Breast epithelium (tissue), 4 donors: ENCODE measurements at regions not wholly inside any gene's neighbourhood (a gene's known extent, or its start where the extent isn't known, plus 50 kb on each side); places are given as distances from the start of the nearest gene placed in this dataset.

Experiments used
- DNase-seq, 2 donors: peaks; one replicate each; pipeline ENCODE4 v3.0.0-alpha.2; 2019; ENCODE audit warnings: low spot score in 2 of 2
- H3K27ac ChIP-seq, 2 donors: fragments of 200-600 bp; sonication (generic) in 1 of 2; one replicate each; pipeline ENCODE4 v1.5.1; 2016 to 2019; ENCODE audit warnings: mild to moderate bottlenecking in 1 of 2
- H3K27me3 ChIP-seq, 2 donors: fragments of 200-600 bp; sonication (generic) in 1 of 2; one replicate each; pipeline versions ENCODE4 v1.5.1 to v1.6.0; 2017 to 2019; ENCODE audit warnings: control low read depth in 1 of 2, mild to moderate bottlenecking in 1 of 2
- H3K36me3 ChIP-seq: fragments of 200-600 bp; one replicate; pipeline ENCODE4 v1.5.1; 2019
- H3K4me1 ChIP-seq, 2 donors: fragments of 200-600 bp; sonication (generic); one replicate each; pipeline ENCODE4 v1.5.1; 2016 to 2019; ENCODE audit warnings: control low read depth in 1 of 2
- H3K4me3 ChIP-seq, 3 donors: fragments of 200-600 bp; sonication (generic); 1 replicate in 2 of 3; 2 replicates in 1 of 3; pipeline ENCODE4 v1.5.1; 2016 to 2019; ENCODE audit warnings: mild to moderate bottlenecking in 3 of 3, moderate library complexity in 2 of 3
- H3K9me3 ChIP-seq, 2 donors: fragments of 200-600 bp; sonication (generic) in 1 of 2; one replicate each; pipeline ENCODE4 v1.5.1; 2016 to 2019; ENCODE audit warnings: control low read depth in 1 of 2
- POLR2A ChIP-seq: fragments of 450-650 bp; IDR thresholded peaks from one replicate; pipeline ENCODE4 v1.6.1; 2016; ENCODE audit warnings: antibody characterized with exemption, mild to moderate bottlenecking, moderate library complexity
- POLR2AphosphoS5 ChIP-seq, 3 donors: sonication (generic); formaldehyde crosslinking; IDR thresholded peaks; one replicate each; pipeline ENCODE4 v1.6.1; 2017; ENCODE audit warnings: antibody characterized with exemption in 3 of 3
- intact Hi-C: fragments of 100-400 bp; cut with DNase I; formaldehyde crosslinking; loops from one replicate; pipeline ENCODE4 v1.15.1; 2023; ENCODE audit warnings: low total_unique reads
- TF ChIP-seq, protein P1 (sequence below), 3 donors: fragments of 450-650 bp; IDR thresholded peaks; one replicate each; pipeline ENCODE4 v1.5.1; 2016 to 2017; ENCODE audit warnings: antibody characterized with exemption in 3 of 3, mild to moderate bottlenecking in 3 of 3, moderate library complexity in 3 of 3

DNA sequence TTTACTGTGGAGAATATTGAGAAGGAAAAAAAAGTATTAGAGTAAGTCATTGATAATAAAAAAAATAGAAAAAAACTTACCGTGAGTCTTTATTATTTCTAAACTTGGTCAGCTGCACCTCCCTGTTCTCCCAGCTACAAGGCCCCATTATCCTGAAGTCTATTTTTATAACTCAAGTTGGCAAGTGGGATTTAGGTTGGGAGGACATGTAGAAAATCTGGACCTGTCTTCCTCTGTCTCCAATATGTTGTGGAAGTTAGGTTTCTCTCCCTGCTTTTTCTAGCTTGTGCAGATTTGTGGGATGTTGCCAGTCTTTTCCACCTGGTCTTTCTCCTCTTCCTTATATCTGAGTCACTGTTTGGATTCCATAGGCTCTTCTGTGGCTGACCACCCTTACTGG, 361.4 kb downstream of the HLX start:
- Histone ChIP-seq H3K4me1 (no peaks in the 10 kb centered on the region), H3K4me3 (no peak overlapping the region), H3K9me3 (no peaks in the 10 kb centered on the region), H3K36me3 (no peaks in the 10 kb centered on the region), H3K27ac (no peak overlapping the region), H3K27me3 (no peaks in the 10 kb centered on the region)
- TF ChIP-seq POLR2A (no peak), POLR2AphosphoS5 (IDR thresholded peaks at IDR 0.05) (no peak)
- TF ChIP-seq, protein P1, sequence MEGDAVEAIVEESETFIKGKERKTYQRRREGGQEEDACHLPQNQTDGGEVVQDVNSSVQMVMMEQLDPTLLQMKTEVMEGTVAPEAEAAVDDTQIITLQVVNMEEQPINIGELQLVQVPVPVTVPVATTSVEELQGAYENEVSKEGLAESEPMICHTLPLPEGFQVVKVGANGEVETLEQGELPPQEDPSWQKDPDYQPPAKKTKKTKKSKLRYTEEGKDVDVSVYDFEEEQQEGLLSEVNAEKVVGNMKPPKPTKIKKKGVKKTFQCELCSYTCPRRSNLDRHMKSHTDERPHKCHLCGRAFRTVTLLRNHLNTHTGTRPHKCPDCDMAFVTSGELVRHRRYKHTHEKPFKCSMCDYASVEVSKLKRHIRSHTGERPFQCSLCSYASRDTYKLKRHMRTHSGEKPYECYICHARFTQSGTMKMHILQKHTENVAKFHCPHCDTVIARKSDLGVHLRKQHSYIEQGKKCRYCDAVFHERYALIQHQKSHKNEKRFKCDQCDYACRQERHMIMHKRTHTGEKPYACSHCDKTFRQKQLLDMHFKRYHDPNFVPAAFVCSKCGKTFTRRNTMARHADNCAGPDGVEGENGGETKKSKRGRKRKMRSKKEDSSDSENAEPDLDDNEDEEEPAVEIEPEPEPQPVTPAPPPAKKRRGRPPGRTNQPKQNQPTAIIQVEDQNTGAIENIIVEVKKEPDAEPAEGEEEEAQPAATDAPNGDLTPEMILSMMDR (IDR thresholded peaks at IDR 0.05): no peak
- intact Hi-C loops: no loop called here
- no peak for DNase-seq

DNA sequence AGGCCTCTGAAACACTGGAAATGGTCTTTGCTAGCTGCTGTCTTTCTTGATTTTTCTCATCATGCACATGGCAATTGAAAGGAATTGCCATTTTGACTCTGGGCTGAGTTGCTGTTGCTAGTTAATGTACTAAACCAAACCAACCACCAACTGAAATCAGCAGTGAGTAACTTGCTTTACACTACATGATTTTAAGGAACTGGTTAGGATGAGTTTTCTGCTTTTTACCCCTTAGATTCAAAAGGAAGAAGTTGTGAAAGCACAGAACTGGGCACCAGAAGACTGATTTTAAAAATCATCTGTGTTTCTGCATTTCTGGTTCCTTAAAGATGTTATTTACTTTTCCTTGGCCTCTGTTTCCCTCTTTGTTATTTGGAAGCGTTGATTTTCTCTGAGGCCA, 361.9 kb downstream of the HLX start:
- intact Hi-C loops: no loop called here
- H3K4me1 ChIP-seq: no peaks in the 10 kb centered on the region
- H3K27me3 ChIP-seq: no peaks in the 10 kb centered on the region
- no peak overlapping the region for H3K27ac ChIP-seq
- no peaks in the 10 kb centered on the region for H3K36me3 ChIP-seq
- no peak overlapping the region for H3K4me3 ChIP-seq
- H3K9me3 ChIP-seq: no peaks in the 10 kb centered on the region
- no peak for DNase-seq
- TF ChIP-seq, protein P1 (IDR thresholded peaks at IDR 0.05): no peak
- TF ChIP-seq POLR2A (no peak), POLR2AphosphoS5 (IDR thresholded peaks at IDR 0.05) (no peak)

DNA sequence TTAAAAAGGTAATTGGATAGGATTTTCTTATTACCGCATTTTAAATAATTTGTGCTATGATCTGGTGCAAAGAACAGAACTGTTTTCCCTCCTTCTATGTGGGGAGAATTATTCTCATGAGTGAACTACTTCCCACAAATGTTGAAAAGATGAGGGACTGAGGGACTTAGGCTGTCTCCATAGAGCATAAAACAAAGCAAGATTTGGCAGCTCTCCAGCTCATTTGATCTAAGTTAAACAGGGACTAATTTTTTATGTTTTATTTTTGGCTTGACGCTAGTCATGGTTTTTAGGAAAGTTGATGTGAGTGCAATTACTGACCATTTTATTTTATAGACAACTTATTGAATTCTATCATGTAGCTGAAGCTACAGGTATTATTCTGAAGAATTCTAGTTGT, 362.3 kb downstream of the HLX start:
- Histone ChIP-seq H3K36me3 (no peaks in the 10 kb centered on the region), H3K4me3 (no peak overlapping the region), H3K4me1 (no peaks in the 10 kb centered on the region), H3K27ac (no peak overlapping the region), H3K27me3 (no peaks in the 10 kb centered on the region), H3K9me3 (no peaks in the 10 kb centered on the region)
- DNase-seq: no peak
- intact Hi-C loops: no loop called here
- TF ChIP-seq POLR2A (no peak), POLR2AphosphoS5 (IDR thresholded peaks at IDR 0.05) (no peak)
- TF ChIP-seq, protein P1 (IDR thresholded peaks at IDR 0.05): no peak

DNA sequence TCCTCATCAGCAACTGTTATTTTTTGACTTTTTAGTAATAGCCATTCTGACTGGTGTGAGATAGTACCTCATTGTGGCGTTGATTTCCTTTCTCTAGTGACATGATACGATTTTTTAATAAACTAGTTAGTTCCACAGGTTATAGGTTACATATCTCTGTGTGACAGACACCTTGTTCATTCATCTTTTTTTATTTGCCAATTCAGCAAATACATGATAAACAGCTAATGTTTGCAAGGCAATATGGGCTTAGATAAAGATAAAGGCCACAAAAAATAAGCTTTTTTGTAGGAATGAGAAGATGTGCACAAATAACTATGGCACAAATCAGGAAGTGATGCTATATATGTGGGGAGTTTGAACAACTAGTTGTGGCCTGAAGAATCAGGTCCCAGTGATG, 366.8 kb downstream of the HLX start:
- intact Hi-C loops: no loop called here
- no peak for TF ChIP-seq POLR2A
- no peak for TF ChIP-seq POLR2AphosphoS5 (IDR thresholded peaks at IDR 0.05)
- TF ChIP-seq, protein P1 (IDR thresholded peaks at IDR 0.05): no peak
- H3K9me3 ChIP-seq: no peaks in the 10 kb centered on the region
- no peaks in the 10 kb centered on the region for H3K4me1 ChIP-seq
- H3K36me3 ChIP-seq: no peaks in the 10 kb centered on the region
- no peak for DNase-seq
- H3K4me3 ChIP-seq: no peak overlapping the region
- H3K27me3 ChIP-seq: no peaks in the 10 kb centered on the region
- H3K27ac ChIP-seq: no peak overlapping the region

DNA sequence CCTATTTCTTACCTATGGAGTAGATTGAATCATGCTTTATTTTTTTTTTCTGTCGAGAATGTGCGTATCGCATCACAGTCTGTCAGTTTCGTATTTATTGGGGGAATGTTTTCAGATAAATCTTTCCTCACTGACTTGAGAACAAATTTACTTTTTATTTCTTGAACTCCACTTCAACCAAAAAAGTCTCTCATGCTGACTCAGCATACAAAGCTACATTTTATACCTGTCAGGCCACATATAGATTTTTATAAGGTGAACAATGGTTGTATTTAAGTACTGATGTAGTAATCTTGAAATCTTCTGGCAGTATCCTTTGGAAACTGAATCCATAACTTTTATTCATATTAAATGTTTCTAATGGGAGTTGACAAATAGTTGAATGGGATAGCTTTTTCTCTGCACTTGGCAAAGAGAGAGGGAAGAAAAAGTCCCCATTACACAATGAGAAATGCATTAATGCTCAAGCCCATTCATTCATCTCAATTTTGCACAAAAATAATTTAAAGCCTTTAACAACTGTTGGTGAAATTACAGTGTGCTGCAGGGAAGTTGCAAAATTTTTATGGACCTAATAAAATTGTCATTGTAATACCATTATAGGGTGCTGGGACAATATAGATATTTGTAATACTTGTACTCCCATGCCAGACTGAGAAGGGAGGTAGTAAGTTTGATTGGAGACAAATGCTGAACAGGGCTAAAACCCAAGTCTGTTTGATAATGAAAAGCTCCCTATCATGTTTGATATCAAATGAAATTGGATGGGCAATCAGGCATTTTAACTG, 367.6 kb downstream of the HLX start:
- no peaks in the 10 kb centered on the region for H3K4me1 ChIP-seq
- intact Hi-C loops: no loop called here
- H3K4me3 ChIP-seq: no peak overlapping the region
- no peak overlapping the region for H3K27ac ChIP-seq
- no peaks in the 10 kb centered on the region for H3K36me3 ChIP-seq
- DNase-seq: no peak
- no peaks in the 10 kb centered on the region for H3K9me3 ChIP-seq
- no peaks in the 10 kb centered on the region for H3K27me3 ChIP-seq
- TF ChIP-seq, protein P1 (IDR thresholded peaks at IDR 0.05): no peak
- TF ChIP-seq POLR2AphosphoS5 (IDR thresholded peaks at IDR 0.05) (no peak), POLR2A (no peak)
